Forelimb muscle (tissue), 1 donor: ENCODE measurements at regions not wholly inside any gene's neighbourhood (a gene's known extent, or its start where the extent isn't known, plus 50 kb on each side); places are given as distances from the start of the nearest gene placed in this dataset.
"Not testable (repeated sequence)": the region's sequence is repeated elsewhere in the genome, so short reads cannot be mapped to it uniquely, and the experiment has no call there.

Experiments used
- DNase-seq: peaks from one replicate; pipeline ENCODE4 v3.0.0-alpha.2; 2013; ENCODE audit warnings: low read depth

DNA sequence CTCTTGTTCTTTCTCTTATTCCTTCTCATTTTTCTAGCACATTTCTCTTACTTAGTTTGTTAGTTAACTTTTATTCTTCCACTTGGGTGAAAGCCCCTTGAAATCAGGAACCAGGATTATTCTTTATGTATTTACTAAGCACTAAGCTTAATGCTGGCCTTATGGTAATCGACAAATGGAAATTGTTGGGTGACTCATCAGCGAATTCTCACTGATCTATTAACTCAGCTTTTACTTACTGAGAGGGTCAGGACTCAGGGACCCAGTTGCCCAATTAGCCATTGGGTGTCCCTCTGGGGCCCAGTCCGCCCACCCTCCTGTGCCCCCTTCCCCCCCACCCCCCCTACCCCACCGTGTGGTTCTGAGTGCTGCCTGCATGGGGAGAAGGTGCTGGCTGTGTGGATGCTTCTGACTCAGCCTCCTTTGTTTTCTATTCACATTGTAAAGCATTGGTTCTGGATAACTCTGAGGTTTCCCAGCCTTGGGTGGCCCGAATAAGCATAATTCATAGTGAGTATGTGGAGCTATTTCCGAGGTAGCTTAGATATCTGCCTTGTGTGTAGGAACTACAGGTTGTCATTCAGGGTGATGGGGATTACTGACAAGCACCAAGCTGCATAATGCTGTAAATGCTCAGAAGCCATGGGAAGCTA lies 240.9 kb downstream of the FGF9 start:
- no peak for DNase-seq

DNA sequence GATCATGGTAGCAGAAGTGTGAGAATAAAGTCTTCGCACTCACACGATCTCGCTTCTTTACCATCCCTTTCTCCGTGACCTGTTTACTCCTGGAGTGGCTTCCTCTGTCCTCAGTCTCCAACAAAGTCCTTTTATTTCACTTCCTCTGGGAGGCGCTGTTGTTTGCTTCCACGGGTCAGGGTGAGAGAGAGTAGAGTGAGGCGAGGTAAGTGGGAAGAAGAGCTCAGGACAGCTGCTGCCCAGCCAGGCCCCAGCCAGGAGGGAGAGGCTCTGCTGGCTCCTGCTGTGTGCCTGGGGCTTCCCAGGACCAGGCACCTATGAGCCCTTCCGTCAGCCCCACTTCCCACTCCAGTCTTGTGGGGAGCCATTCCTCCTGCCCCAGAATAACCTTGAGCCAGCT lies 242.1 kb downstream of the FGF9 start:
- DNase-seq = no peak

DNA sequence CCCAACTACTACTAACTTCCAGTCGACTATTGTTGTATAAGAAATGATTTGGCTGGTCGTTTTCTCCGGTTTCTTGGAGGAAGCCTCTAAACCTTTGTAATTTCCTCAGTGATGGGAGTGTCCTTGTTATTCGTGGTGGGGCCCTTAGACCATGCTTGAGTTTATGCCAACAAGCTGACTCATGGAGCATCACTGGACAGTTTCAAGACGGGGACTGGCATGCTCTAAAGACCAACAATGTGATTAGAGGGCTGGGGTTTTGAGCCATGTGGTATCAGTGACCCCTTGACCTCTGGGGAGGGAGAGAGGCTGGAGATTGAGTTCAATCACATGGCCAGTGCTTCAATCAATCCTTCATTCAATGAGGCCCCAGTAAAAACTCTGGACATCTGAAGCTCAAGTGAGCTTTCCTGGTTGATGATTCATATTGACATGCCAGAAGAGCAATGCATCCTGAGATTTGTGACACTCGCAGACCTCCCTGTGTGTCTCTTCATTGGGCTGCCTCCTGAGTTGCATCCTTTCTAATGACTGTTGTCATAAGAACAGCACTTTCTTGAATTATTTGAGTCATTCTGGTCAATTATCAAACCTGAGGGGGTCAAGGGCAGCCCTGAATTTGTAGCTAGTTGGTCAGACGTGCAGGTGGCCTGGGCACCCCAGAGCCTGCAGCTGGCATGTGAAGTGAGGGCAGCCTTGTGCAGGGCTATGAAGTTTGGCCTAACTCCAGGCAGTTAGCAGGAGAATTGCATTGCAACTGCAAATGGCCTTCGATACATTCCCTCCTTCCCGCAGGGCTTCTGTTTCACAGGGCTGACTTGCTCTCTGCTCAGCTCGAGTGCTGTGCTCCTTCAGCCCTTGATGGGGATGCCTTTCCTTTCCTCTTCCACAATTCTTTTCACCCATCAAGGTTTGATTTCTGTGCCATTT lies 246.5 kb downstream of the FGF9 start:
- DNase-seq = no peak

DNA sequence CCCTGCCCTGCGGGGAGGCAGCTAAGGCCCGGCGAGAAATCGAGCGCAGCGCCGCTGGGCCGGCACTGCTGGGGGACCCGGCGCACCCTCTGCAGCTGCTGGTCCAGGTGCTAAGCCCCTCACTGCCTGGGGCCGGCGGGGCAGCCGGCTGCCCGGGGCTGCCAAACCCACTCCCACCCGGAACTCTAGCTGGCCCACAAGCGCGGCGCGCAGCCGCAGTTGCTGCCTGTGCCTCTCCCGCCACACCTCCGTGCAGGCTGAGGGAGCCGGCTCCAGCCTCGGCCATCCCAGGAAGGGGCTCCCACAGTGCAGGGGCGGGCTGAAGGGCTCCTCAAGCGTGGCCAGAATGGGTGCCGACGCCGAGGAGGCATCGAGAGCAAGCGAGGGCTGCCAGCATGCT lies 249.9 kb downstream of the FGF9 start:
- DNase-seq = not testable (repeated sequence)

DNA sequence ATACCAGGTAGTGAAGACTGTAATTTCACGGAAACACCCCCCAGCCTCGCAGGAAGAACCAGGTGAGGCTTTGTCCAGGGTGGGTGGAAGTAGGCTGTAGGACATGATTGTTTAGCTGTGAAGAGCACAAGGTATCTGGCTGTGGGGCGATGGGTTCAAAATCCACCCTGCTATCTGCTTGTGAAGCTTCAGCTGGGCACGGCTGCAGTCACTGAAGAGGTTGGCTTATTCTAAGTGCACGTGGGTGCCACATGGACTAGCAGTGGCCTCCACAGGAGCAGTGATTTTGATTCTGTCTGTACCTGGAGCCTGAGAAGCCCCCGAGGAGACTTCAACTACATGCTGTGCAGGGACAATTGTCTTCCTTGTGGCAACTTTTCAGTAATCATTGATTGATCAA lies 254.1 kb downstream of the FGF9 start:
- no peak for DNase-seq

DNA sequence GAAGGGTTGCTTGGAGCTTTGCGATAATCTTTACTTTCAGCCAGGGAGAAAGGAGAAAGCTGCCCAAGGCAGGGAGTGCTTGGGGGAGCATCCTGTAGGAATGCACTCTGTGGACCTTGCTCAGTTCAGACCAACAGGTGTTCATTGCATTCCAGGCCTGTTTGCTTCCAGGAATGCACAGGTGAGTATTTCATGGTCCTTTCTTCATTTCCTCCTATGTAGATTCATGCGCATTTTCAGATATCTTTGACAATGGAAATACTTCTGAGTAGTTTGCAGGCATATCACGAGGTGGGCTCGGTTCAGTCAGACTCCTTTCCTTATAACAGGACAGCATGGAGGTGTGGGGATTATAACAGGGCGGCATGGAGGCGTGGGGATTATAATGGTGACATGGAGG lies 254.8 kb downstream of the FGF9 start:
- DNase-seq = no peak

DNA sequence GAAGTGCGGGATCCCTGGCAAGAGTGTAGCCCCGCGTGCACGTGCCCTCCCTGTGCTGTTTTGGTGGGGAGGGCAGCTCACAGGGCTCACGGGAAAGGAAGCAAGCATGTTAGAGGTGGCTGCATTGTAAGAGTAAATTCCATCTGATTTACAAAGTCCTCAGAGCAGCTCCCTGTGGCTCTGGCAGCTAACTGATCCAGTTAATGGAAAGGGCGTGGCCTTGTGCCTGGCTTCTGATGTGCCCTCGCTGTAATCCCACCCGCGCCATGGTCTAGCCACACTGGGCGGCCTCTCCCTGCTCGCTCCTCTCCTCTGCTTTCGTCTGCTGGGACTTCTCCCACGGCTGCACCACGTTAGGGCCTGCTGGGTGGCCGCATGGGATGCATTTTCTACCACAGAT lies 258.5 kb downstream of the FGF9 start:
- DNase-seq = no peak

DNA sequence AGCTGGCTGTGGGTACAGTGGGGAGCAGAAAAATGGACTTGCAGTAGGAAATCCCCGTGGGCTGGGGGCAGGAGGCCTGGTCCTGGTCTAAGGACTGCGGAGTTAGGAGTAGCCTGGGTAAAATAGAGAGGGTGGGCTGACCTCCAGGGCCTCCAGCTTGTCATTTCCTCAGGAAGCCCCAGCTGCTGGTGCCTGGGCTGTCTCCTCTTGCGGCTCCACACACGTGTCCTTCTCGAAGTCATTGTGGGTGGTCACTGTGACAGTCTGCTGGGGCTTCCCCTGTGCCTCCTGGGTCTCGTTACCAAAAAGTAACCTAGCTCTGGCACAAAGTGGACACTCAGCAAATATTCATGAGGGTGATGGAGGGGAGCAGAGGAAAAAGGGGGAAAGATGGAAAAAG lies 259.7 kb downstream of the FGF9 start:
- no peak for DNase-seq

DNA sequence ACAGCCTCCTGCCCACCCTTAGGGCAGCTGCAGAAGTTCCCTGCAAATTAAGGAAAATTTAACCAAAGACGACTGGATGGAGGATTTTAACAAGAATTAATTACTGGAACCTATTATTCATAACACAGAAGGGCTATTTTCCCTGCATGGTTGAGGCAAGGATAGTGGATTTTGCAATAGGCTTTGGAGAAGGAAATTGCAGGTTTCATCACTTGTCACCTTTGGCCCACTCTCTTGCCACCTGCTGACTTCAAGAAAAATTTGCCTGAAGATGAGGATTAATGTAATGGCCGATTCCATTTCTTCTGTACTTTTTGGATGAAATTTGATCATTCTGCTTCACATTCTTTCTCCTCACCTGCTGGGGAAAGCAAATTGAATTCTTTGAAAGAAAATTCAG lies 261.7 kb downstream of the FGF9 start:
- DNase-seq = no peak

DNA sequence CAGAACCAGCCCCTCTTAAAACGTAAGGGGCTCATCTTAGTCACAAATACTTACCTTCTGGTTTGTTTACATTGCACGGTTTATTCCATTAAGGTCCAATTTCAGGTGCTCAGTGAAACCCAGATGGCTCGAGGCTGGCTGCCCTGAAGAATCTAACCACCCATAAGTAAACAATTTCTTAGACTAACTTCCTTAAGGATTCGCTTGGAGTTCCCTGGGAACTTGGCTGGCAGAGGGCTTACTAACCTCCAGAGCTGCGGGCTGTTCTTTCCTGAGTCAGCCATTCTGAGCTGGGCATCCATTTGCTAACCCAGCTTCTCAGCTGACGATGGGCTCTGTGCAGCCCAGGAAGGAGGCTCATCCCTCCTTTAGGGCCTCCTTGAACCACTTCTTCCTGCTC lies 262.1 kb downstream of the FGF9 start:
- no peak for DNase-seq

DNA sequence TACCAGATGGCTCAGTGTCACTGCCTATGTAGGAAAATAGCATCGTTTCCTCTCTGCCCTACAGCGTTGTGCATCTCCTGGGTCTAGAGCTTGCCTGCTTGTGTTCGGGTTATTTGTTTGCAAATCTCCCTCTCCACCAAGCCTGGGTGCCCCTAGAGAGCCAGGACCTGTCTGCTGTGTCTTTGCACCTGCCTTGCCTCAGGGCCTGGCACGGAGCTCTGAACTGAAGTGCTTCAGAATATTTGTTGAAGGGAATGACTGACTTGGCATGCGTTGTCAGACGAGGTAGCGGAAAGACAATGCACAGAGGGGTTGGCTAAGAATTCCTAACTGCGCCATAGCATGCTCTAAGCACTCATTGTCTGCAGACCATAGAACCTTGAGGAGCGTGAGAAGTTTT lies 263.4 kb downstream of the FGF9 start:
- DNase-seq = no peak

DNA sequence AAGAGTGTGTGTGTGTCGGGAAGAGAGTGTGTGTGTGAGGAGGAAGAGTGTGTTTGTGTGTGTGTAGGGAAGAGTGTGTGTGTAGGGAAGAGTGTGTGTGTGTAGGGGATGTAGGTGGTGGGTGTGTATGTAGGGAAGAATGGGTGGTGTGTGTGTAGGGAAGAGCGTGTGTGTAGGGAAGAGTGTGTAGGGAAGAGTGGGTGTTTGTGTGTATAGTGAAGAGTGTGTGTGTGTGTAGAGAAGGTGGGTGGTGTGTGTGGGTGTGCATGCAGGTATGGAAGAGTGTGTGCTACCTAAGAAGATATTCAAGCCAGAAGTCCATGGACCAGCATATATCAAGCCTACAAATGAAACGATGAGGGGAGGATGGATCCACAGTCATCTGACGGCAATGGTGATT lies 265.8 kb downstream of the FGF9 start:
- DNase-seq = no peak

DNA sequence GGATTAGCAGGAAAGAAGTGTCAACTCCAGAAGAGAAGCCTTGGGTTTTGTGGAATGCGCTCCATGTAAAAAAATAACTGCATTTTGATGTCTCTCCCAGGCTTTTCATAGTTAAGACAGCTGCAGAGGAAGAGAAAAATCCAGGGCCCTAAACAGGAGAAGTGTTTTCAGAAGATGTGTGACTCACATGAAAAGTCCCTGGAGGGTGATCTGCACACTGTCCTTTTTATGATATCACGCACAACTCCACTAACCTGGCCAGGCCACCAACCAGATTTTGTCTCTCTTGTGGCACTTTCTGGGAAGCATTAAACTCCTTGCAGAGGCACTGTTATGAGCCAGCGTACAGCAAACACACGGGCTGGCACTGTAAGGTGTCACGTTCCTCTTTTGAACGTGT lies 267.3 kb downstream of the FGF9 start:
- no peak for DNase-seq

DNA sequence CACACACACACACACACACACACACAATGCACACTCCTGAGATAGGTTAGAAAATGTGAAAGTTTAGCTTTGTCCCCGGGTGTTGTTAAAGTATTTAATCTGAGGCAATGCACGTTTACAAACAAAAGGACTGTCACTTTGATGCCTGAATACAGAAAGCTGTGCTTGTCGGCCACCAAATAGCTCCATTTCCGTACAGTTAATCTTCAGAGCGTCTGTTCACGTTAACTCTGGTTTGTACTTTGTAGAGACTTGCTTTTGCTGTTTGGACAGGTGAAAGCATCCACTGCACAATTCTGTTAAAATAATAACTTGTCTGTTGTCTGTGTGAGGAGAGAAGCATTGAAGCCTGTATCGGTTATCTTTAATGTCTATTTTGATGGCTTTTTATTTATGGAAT lies 267.8 kb downstream of the FGF9 start:
- DNase-seq = no peak

DNA sequence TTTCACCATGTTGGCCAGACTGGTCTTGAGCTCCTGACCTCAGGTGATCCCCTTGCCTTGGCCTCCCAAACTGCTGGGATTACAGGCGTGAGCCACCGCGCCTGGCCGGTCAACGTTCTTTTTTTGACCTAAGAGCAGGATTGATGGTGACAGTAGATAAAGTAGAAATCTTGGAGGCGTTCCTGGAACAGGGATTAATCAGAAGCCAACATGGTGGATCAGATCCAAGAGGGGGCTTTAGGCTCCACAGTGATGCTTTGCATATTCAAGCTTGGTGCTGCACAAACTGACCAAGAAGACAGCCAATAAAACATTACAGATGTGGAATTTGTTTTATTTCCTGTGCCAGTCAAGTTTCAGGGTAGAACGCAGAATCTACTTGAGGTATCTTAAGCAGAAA lies 271.2 kb downstream of the FGF9 start:
- no peak for DNase-seq

DNA sequence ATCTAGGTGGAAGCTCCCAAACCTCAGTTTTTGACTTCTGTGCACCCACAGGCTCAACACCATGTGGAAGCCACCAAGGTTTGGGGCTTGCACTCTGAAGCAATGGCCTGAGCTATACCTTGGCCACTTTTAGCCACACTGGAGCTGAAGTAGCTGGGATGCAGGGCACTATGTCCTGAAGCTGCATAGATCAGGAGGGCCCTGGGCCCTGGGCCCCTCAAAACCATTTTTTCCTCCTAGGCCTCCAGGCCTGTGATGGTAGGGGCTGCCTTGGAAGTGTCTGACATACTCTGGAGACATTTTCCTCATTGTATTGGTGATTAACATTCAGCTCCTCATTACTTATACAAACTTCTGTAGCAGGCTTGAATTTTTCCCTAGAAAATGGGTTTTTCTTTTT lies 273.7 kb downstream of the FGF9 start:
- no peak for DNase-seq

DNA sequence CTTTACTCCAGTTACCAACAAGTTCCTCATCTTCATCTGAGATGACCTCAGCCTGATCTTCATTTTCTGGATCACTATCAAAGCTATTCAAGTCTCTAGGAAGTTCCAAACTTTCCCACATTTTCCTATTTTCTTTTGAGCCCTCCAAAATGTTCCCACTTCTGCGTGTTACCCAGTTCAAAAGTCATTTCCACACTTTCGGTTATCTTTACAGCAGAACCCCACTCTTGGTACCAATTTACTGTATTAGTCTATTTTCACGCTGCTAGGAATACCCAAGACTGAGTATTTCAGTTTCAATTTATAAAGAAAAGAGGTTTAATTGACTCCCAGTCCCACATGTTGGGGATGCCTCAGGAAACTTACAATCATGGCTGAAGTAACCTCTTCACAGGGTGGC lies 274.3 kb downstream of the FGF9 start:
- no peak for DNase-seq

DNA sequence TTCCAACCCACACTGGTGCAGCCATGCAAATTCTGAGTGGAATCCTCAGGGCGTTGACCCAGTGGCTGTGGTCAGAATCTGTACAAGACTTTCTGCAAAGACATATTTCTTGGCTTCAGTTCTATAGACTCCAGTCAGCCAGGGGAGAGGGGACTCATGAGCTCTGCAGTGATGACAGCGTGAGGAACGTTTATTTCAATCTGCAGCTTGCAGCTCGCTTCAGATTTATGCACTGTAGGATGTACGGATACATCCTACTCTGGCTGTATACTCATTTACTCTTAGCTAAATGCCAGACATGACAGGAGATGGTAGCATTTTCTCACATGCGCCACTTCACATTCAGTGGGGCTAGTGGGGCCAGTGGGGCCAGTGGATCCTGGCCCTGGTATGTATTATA lies 276.1 kb downstream of the FGF9 start:
- DNase-seq = no peak

DNA sequence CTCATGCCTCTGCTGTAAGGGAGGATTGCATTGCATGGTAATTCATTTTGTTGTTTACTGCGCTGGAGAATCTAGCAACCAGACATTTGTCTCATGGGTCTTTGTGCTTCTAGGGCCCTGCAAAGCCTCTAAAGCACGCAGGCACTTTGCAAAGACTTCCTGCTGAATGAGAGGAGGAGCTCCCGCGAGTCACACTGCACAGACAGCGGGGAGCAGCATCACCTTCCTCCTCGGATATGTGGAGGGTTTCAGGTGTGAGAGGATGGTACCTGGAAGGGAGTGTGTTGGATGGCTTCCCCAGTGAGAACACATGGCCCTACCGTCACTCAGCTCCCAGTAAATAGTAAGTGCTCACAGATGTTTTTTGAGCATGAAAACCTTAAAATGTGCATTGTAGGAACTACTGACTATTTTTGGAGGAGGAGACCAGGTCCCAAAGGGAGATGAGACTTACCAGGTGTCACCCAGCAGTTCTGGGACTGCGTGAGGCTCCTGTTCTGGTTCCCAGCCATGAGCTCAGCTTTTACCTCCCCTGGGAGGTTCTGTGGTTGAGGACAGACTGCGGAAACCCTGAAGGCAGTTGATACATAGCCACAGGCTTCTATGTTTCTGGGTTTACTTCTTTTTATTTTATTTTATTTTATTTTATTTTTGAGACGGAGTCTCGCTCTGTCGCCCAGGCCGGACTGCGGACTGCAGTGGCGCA lies 278.0 kb downstream of the FGF9 start:
- no peak for DNase-seq

DNA sequence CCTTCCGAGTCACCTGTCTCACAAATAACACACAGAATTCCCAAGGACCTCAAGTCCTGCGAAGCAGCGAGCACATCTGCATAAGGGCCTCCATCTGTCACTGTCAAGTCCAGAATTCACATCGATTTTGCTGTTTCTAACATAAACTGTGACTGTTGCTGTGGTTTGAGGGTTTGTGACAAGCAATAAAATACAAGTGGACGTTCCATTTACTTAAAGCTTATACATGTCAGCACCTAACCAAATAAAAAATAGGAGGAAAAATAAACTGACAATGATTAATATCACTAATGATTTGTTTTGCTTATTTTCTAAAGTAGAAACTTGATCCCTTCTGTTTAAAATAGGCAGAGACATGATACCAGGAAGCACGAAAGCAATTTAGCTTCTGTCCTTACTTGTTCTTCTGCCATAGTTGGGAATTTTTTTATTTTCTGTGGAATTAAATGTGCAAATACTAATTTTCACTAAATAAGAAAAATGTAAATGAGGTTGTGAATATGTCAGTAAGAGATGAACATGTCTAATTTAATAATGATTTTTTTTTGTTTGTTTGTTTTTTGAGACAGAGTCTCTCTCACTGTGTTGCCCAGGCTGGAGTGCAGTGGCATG lies 279.1 kb downstream of the FGF9 start:
- DNase-seq = no peak

DNA sequence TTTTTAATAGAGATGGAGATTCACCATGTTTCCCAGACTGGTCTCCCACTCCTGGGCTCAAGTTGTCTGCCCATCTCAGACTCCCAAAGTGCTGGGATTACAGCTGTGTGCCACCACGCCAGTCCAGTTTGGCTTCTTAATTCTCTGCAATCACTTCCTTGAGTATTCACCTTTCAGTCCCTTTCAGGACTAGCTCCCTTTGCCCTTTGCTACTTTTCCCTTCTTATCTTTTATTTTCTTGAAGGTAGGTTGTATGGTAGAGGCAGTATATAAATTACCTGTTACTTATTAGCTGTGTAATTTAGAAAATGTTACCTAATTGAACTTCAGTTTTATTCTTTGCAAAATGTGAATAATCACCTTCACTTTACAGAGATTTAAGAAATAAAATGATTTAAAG lies 285.8 kb downstream of the FGF9 start:
- DNase-seq = no peak

DNA sequence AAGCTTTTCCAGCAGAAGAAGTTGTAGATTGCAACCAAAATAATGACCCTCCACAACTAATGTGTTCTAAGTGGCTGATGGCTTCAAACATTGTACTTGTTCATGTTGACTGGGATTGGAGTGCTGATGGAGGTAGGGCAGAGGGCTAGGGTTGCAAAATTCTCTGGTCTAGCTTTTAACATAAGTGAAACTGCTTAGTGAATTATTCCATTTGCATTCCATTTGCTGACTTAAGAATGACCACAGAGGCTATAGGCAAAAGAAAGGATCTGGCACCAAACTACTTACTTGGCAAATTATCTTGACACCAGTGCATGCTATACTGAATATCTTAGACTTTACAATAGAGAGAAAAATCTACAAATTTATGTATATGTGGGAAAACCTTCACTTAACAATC lies 287.0 kb downstream of the FGF9 start:
- DNase-seq = no peak
